COLO829 (cell line): ENCODE measurements at regions not wholly inside any gene's neighbourhood (a gene's known extent, or its start where the extent isn't known, plus 50 kb on each side); places are given as distances from the start of the nearest gene placed in this dataset.
A peak's percentile ranks its signal among the peaks of the same experiment; 100 is the strongest.

Experiments used
- DNase-seq: peaks from one replicate; pipeline ENCODE4 v3.0.0; 2012; ENCODE audit warnings: low spot score

- DNase-seq, result no peak
Observed at GRCh38 chr4:64581422-64581821, 172.2 kb upstream of the TECRL start.

GRCh38 chr4:64564126-64564525 is 154.9 kb upstream of the TECRL start:
- peak; percentile 49 for DNase-seq

GRCh38 chr4:64559571-64559970 is 150.3 kb upstream of the TECRL start:
- no peak for DNase-seq

- no peak for DNase-seq
Observed at GRCh38 chr4:64551125-64551524, 141.9 kb upstream of the TECRL start.

- DNase-seq, result no peak
Observed at GRCh38 chr4:64545593-64545992, 136.3 kb upstream of the TECRL start.

GRCh38 chr4:64539234-64539849 is 130.1 kb upstream of the TECRL start:
- peak; percentile 75 for DNase-seq

GRCh38 chr4:64538219-64538618 is 129.0 kb upstream of the TECRL start:
- DNase-seq, result no peak

- no peak for DNase-seq
Observed at GRCh38 chr4:64533637-64534036, 124.4 kb upstream of the TECRL start.

GRCh38 chr4:64533159-64533558 is 123.9 kb upstream of the TECRL start:
- DNase-seq, result no peak

- DNase-seq, result no peak
Observed at GRCh38 chr4:64520421-64520820, 111.2 kb upstream of the TECRL start.

- DNase-seq, result no peak
Observed at GRCh38 chr4:64518600-64518999, 109.3 kb upstream of the TECRL start.

GRCh38 chr4:64516176-64516575 is 106.9 kb upstream of the TECRL start:
- DNase-seq, result no peak

GRCh38 chr4:64508089-64508488 is 98.8 kb upstream of the TECRL start:
- DNase-seq, result no peak

GRCh38 chr4:64503945-64504675 is 94.9 kb upstream of the TECRL start:
- no peak for DNase-seq

GRCh38 chr4:64503416-64503815 is 94.2 kb upstream of the TECRL start:
- DNase-seq, result no peak

GRCh38 chr4:64497491-64497890 is 88.2 kb upstream of the TECRL start:
- DNase-seq, result peak; percentile 48

GRCh38 chr4:64495946-64496345 is 86.7 kb upstream of the TECRL start:
- DNase-seq, result no peak

GRCh38 chr4:64489628-64490027 is 80.4 kb upstream of the TECRL start:
- DNase-seq, result no peak

- no peak for DNase-seq
Observed at GRCh38 chr4:64479338-64479737, 70.1 kb upstream of the TECRL start.

GRCh38 chr4:64477127-64477526 is 67.9 kb upstream of the TECRL start:
- no peak for DNase-seq

- no peak for DNase-seq
Observed at GRCh38 chr4:64465263-64465662, 56.0 kb upstream of the TECRL start.

- DNase-seq, result no peak
Observed at GRCh38 chr4:64464581-64464980, 55.3 kb upstream of the TECRL start.
